ENCODE measurements at regions not wholly inside any gene's neighbourhood (a gene's known extent, or its start where the extent isn't known, plus 50 kb on each side); places are given as distances from the start of the nearest gene placed in this dataset.
A peak's percentile ranks its signal among the peaks of the same experiment; 100 is the strongest.

DNA sequence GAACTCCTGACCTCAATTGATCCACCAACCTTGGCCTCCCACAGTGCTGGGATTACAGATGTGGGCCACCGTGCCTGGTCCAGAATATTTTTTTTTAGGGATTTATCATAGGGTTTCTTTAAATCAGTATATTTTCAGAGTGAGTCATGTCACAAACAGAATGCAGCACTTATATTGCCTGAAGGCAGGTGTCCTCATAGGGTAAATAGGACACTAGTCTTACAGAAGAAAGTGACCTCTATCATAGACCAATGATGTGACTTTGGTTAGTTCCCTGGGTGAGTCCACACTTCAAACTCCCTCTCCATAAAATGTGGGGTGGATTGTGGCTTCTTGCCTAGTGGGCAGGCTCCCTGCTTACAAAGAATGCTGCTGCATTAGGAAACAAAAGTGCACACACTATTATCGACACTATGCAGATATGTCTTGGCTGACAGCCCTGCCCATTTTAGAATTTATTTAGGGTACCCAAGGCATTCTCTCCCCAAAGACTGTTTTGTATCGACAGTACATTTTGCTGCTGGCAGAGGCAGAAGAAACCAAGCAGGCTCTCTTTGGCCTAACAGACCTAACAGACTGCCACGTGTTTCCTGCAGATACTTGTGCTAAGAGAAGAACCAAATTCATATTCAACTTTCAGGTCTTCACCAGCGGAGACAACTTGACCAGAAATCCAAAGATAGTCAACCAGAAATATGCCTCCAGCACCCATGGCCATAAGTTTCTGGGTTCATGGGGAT lies 125.0 kb downstream of the MOBP start:
- no peak for DNase-seq (ENCODE audit: low read depth in 6 of 9, low spot score in 9 of 9)
- WGBS: 40% methylated on average over 5 of the region's 5 CpGs
- no peaks in the 10 kb centered on the region for H3K9me3 ChIP-seq (ENCODE audit: control insufficient read depth in 2 of 2, insufficient read depth in 1 of 2, low read length in 1 of 2)
- no peak overlapping the region for H3K27ac ChIP-seq (ENCODE audit: low read depth in 1 of 2, low read length in 1 of 2)
- H3K36me3 ChIP-seq (ENCODE audit: control insufficient read depth in 2 of 2, insufficient read depth in 2 of 2, low read length in 1 of 2): no peaks in the 10 kb centered on the region
- H3K4me1 ChIP-seq (ENCODE audit: control insufficient read depth in 2 of 2, insufficient read depth in 2 of 2, low read length in 2 of 2): no peaks in the 10 kb centered on the region
- no peak overlapping the region for H3K4me3 ChIP-seq (ENCODE audit: low read length in 2 of 2)
- H3K27me3 ChIP-seq (ENCODE audit: control insufficient read depth in 2 of 2, insufficient read depth in 1 of 2, low read length in 1 of 2): no peaks in the 10 kb centered on the region

DNA sequence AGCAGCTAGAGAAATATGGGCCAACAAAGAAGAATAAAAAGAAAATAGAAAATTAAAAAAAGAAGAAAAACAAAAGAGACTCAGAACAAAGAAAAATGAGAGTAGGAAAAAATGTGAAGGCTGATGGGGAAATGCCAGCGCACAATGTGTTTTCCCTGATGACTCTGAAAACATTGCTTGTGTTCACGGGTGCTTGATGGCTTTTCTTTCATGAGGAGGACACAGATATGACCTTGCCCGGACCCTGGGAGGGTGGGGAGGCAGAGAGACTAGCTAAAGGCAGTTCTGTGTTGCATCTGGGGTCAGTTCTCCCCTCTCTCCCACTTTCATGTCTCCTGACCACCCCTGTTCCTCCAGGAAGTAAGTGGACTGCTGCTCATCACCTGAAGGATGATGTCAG lies 125.9 kb downstream of the MOBP start:
- Histone ChIP-seq H3K27ac (ENCODE audit: low read depth in 1 of 2, low read length in 1 of 2) (no peak overlapping the region), H3K4me1 (ENCODE audit: control insufficient read depth in 2 of 2, insufficient read depth in 2 of 2, low read length in 2 of 2) (no peaks in the 10 kb centered on the region), H3K4me3 (ENCODE audit: low read length in 2 of 2) (no peak overlapping the region), H3K36me3 (ENCODE audit: control insufficient read depth in 2 of 2, insufficient read depth in 2 of 2, low read length in 1 of 2) (no peaks in the 10 kb centered on the region), H3K27me3 (ENCODE audit: control insufficient read depth in 2 of 2, insufficient read depth in 1 of 2, low read length in 1 of 2) (no peaks in the 10 kb centered on the region), H3K9me3 (ENCODE audit: control insufficient read depth in 2 of 2, insufficient read depth in 1 of 2, low read length in 1 of 2) (no peaks in the 10 kb centered on the region)
- WGBS: 65% methylated on average over 3 of the region's 3 CpGs
- DNase-seq (ENCODE audit: low read depth in 6 of 9, low spot score in 9 of 9): no peak

DNA sequence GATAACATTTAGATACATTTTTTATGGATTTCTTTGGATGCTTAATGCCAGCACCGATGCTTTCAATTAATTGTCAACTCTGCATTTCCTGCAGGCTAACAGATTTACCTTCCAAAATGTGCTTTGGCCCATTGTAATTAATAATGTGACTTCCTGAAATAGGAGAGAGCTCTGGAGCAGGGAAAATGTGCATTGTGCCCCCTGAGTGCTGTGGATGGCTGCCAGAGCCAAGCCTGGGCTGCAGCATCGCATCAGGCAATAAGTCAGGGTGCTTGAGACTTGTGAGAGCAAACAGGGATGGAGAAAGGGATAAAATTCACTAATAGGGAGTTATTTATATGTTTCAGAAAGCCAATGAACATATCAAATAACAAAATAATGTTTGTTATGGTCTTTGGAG lies 133.8 kb downstream of the MOBP start:
- Histone ChIP-seq H3K4me1 (ENCODE audit: control insufficient read depth in 2 of 2, insufficient read depth in 2 of 2, low read length in 2 of 2) (no peaks in the 10 kb centered on the region), H3K27me3 (ENCODE audit: control insufficient read depth in 2 of 2, insufficient read depth in 1 of 2, low read length in 1 of 2) (no peaks in the 10 kb centered on the region), H3K27ac (ENCODE audit: low read depth in 1 of 2, low read length in 1 of 2) (no peak overlapping the region), H3K9me3 (ENCODE audit: control insufficient read depth in 2 of 2, insufficient read depth in 1 of 2, low read length in 1 of 2) (no peaks in the 10 kb centered on the region), H3K36me3 (ENCODE audit: control insufficient read depth in 2 of 2, insufficient read depth in 2 of 2, low read length in 1 of 2) (no peaks in the 10 kb centered on the region), H3K4me3 (ENCODE audit: low read length in 2 of 2) (no peak overlapping the region)
- no peak for DNase-seq (ENCODE audit: low read depth in 6 of 9, low spot score in 9 of 9)
- WGBS: 70% methylated on average over 2 of the region's 2 CpGs

DNA sequence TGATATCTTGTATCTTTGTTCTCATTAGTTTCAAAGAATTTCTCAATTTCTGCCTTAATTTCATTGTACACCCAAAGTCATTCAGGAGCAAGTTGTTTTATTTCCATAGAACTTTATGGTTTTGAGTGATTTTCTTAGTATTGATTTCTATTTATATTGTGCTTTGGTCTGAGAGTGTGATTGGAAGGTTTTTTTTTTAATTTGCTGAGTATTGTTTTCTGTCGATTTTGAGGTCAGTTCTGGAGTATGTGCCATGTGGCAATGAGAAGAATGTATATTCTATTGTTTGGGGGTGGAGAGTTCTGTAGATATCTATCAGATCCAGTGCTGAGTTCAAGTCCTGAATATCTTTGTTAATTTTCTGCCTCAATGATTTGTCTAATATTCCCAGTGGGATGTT lies 138.4 kb downstream of the MOBP start:
- no peaks in the 10 kb centered on the region for H3K9me3 ChIP-seq (ENCODE audit: control insufficient read depth in 2 of 2, insufficient read depth in 1 of 2, low read length in 1 of 2)
- no peak overlapping the region for H3K4me3 ChIP-seq (ENCODE audit: low read length in 2 of 2)
- WGBS: 97% methylated on average over 1 of the region's 1 CpG
- H3K27me3 ChIP-seq (ENCODE audit: control insufficient read depth in 2 of 2, insufficient read depth in 1 of 2, low read length in 1 of 2): no peaks in the 10 kb centered on the region
- H3K4me1 ChIP-seq (ENCODE audit: control insufficient read depth in 2 of 2, insufficient read depth in 2 of 2, low read length in 2 of 2): peaks cover 8 to 9% of the 10 kb centered on the region in 2 donors
- H3K27ac ChIP-seq (ENCODE audit: low read depth in 1 of 2, low read length in 1 of 2): no peak overlapping the region
- H3K36me3 ChIP-seq (ENCODE audit: control insufficient read depth in 2 of 2, insufficient read depth in 2 of 2, low read length in 1 of 2): no peaks in the 10 kb centered on the region
- no peak for DNase-seq (ENCODE audit: low read depth in 6 of 9, low spot score in 9 of 9)

DNA sequence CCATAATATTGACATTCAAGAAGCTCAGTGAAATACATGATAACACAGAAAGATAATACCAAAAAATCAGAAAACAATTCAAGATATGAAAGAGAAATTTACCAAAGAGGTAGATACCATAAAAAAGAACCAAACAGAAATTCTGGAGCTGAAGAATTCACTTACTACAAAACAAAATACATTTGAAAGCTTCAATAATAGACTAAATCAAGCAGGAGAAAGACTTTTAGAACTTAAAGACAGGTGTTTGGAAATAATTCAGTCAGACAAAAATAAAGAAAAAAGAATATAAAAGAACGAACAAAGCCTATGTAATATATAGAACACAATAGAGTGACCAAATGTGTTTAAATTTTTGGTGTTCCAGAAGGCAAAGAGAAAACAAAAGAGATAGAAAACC lies 158.7 kb downstream of the MOBP start:
- H3K4me3 ChIP-seq (ENCODE audit: low read length in 2 of 2): no peak overlapping the region
- no peaks in the 10 kb centered on the region for H3K4me1 ChIP-seq (ENCODE audit: control insufficient read depth in 2 of 2, insufficient read depth in 2 of 2, low read length in 2 of 2)
- no peaks in the 10 kb centered on the region for H3K9me3 ChIP-seq (ENCODE audit: control insufficient read depth in 2 of 2, insufficient read depth in 1 of 2, low read length in 1 of 2)
- H3K27ac ChIP-seq (ENCODE audit: low read depth in 1 of 2, low read length in 1 of 2): no peak overlapping the region
- H3K36me3 ChIP-seq (ENCODE audit: control insufficient read depth in 2 of 2, insufficient read depth in 2 of 2, low read length in 1 of 2): no peaks in the 10 kb centered on the region
- H3K27me3 ChIP-seq (ENCODE audit: control insufficient read depth in 2 of 2, insufficient read depth in 1 of 2, low read length in 1 of 2): no peaks in the 10 kb centered on the region
- DNase-seq (ENCODE audit: low read depth in 6 of 9, low spot score in 9 of 9): no peak
- 99% methylated on average over 1 of the region's 1 CpG for WGBS

DNA sequence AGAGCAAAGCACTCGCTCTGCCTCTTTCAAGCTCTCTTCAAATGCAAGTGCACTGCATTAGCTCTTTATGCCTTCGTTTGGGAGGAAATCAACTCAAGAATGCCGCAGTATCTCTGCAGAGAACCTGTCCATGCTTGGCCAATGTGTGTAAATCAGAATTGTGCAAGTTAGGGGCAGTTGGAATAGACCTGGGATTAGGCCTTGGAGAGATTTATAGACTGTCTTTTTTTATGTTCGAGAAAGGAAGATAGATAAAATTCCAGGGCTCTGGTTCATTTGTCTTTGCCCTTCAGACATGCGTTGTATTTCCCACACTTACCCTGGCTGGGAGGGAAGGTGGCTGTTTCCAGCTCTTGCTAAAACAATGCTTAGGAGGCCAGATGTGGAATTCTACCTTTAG lies 163.7 kb downstream of the MOBP start:
- 71% methylated on average over 5 of the region's 5 CpGs for WGBS
- no peaks in the 10 kb centered on the region for H3K4me1 ChIP-seq (ENCODE audit: control insufficient read depth in 2 of 2, insufficient read depth in 2 of 2, low read length in 2 of 2)
- H3K27me3 ChIP-seq (ENCODE audit: control insufficient read depth in 2 of 2, insufficient read depth in 1 of 2, low read length in 1 of 2): no peaks in the 10 kb centered on the region
- H3K27ac ChIP-seq (ENCODE audit: low read depth in 1 of 2, low read length in 1 of 2): no peak overlapping the region
- no peak overlapping the region for H3K4me3 ChIP-seq (ENCODE audit: low read length in 2 of 2)
- H3K36me3 ChIP-seq (ENCODE audit: control insufficient read depth in 2 of 2, insufficient read depth in 2 of 2, low read length in 1 of 2): no peaks in the 10 kb centered on the region
- no peaks in the 10 kb centered on the region for H3K9me3 ChIP-seq (ENCODE audit: control insufficient read depth in 2 of 2, insufficient read depth in 1 of 2, low read length in 1 of 2)
- no peak for DNase-seq (ENCODE audit: low read depth in 6 of 9, low spot score in 9 of 9)

DNA sequence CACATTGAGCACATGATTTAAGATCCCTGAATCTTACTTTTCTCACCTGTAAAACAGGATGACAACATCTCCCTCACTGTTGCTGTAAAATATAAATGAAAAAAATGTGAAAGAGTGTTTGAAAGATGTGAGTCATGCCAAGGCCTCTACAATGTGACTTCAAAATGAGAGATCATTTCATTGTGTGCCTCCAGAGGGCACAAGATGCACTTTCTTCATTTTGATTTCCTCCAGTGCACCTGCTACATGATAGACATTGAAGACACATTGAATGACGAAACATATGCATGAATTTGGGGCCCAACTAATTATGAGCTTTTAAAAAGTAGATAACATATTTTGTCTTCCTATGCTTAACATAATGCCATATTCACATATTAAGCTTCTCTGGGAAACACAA lies 170.3 kb downstream of the MOBP start:
- H3K27me3 ChIP-seq (ENCODE audit: control insufficient read depth in 2 of 2, insufficient read depth in 1 of 2, low read length in 1 of 2): no peaks in the 10 kb centered on the region
- H3K9me3 ChIP-seq (ENCODE audit: control insufficient read depth in 2 of 2, insufficient read depth in 1 of 2, low read length in 1 of 2): no peaks in the 10 kb centered on the region
- H3K4me3 ChIP-seq (ENCODE audit: low read length in 2 of 2): no peak overlapping the region
- H3K36me3 ChIP-seq (ENCODE audit: control insufficient read depth in 2 of 2, insufficient read depth in 2 of 2, low read length in 1 of 2): no peaks in the 10 kb centered on the region
- no peaks in the 10 kb centered on the region for H3K4me1 ChIP-seq (ENCODE audit: control insufficient read depth in 2 of 2, insufficient read depth in 2 of 2, low read length in 2 of 2)
- H3K27ac ChIP-seq (ENCODE audit: low read depth in 1 of 2, low read length in 1 of 2): no peak overlapping the region
- peak in 2 of 9 donors; percentile 4 to 5 for DNase-seq (ENCODE audit: low read depth in 6 of 9, low spot score in 9 of 9)
- WGBS: 76% methylated on average over 1 of the region's 1 CpG

DNA sequence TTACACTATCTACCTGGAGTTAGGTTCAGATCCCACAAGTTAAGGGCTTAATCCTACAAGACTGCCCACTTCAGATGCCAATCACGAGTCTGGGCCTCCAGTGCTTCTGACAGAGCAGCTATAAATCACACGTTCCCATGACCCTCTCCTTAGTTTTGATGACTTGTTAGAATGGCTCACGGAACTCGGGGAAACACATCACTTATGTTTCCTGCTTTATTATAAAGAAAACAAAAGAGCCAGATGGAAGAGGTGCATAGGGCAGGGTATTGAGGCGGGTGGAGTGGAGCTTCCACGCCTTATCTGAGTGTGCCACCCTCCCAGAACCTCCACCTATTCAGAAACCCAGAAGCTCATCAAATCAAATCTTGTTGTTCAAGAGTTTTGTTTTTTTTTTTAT lies 170.8 kb downstream of the MOBP start:
- Histone ChIP-seq H3K27ac (ENCODE audit: low read depth in 1 of 2, low read length in 1 of 2) (no peak overlapping the region), H3K36me3 (ENCODE audit: control insufficient read depth in 2 of 2, insufficient read depth in 2 of 2, low read length in 1 of 2) (no peaks in the 10 kb centered on the region), H3K4me3 (ENCODE audit: low read length in 2 of 2) (no peak overlapping the region), H3K27me3 (ENCODE audit: control insufficient read depth in 2 of 2, insufficient read depth in 1 of 2, low read length in 1 of 2) (no peaks in the 10 kb centered on the region), H3K9me3 (ENCODE audit: control insufficient read depth in 2 of 2, insufficient read depth in 1 of 2, low read length in 1 of 2) (no peaks in the 10 kb centered on the region), H3K4me1 (ENCODE audit: control insufficient read depth in 2 of 2, insufficient read depth in 2 of 2, low read length in 2 of 2) (no peaks in the 10 kb centered on the region)
- 83% methylated on average over 6 of the region's 6 CpGs for WGBS
- no peak for DNase-seq (ENCODE audit: low read depth in 6 of 9, low spot score in 9 of 9)

DNA sequence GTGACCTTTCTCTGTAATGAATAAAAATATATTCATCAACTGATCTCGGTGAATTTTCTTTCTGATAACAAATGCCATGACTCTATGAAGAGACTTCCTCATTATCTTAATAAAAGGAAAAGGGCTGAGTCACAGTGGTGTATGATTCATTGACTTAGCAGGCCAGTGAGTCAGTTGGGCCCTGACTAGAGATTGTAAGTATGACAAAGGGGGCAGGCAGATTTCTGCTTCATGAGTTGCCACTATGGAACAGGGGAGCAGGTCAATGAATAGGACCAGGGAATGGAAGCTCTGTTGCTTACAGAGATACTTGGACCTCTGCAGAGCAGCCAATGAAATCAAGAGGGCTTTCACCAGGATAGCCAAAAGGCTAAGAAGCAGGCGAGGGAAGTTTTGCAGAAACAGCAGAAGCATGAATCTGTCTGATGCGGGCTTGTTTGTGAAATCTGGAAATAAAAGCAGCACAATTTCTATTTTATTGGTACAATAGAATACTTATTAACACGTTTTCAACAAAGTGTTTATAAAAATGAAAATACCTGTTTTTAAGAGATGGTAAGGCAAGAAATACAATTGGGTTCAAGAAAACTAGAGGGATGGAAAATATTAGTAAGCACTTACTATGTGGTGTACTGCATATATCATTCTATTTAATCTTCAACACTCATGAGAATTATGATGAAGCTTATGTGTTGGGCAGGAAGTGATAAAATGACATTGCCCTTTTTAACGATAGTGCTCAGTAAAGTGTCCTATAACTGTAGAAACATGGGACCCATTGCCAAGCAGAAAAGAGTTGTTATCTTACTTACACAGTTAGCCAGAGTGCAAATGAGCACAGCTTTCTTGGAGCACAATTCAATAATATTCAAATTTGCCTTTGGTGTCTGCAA lies 169.8 kb upstream of the MYRIP start:
- WGBS: 60% methylated on average over 5 of the region's 5 CpGs
- no peak for DNase-seq (ENCODE audit: low read depth in 6 of 9, low spot score in 9 of 9)

More for the DNA sequence above, 169.8 kb upstream of the MYRIP start:
- Histone ChIP-seq H3K9me3 (ENCODE audit: control insufficient read depth in 2 of 2, insufficient read depth in 1 of 2, low read length in 1 of 2) (no peaks in the 10 kb centered on the region), H3K4me1 (ENCODE audit: control insufficient read depth in 2 of 2, insufficient read depth in 2 of 2, low read length in 2 of 2) (no peaks in the 10 kb centered on the region), H3K27ac (ENCODE audit: low read depth in 1 of 2, low read length in 1 of 2) (no peak overlapping the region), H3K4me3 (ENCODE audit: low read length in 2 of 2) (no peak overlapping the region), H3K36me3 (ENCODE audit: control insufficient read depth in 2 of 2, insufficient read depth in 2 of 2, low read length in 1 of 2) (no peaks in the 10 kb centered on the region), H3K27me3 (ENCODE audit: control insufficient read depth in 2 of 2, insufficient read depth in 1 of 2, low read length in 1 of 2) (no peaks in the 10 kb centered on the region)

Measured in thymus (tissue), 11 donors.